Astrocyte (in vitro differentiated cells and primary cell): ENCODE measurements at regions not wholly inside any gene's neighbourhood (a gene's known extent, or its start where the extent isn't known, plus 50 kb on each side); places are given as distances from the start of the nearest gene placed in this dataset.

Experiments used
- DNase-seq: peaks from one replicate; pipeline ENCODE4 v3.0.0-alpha.2; 2010; ENCODE audit warnings: low read depth
- FAIRE-seq: peaks from 2 replicates; lab custom pipeline; 2011; peaks lifted over from hg19 to GRCh38; lab: Jason Lieb, UNC
- H2AFZ ChIP-seq: 2 replicates; pipeline ENCODE4 v1.6.0; 2012; ENCODE audit warnings: low read depth, low read length, inconsistent platforms
- H3K27ac ChIP-seq: 2 replicates; pipeline ENCODE4 v1.5.1; 2011; ENCODE audit warnings: low read depth, low read length, inconsistent platforms
- H3K27me3 ChIP-seq: 2 replicates; pipeline ENCODE4 v1.6.0; 2011; ENCODE audit warnings: low read length, inconsistent platforms; ENCODE audit not compliant: insufficient read depth
- H3K36me3 ChIP-seq: 2 replicates; pipeline ENCODE4 v1.5.1; 2011; ENCODE audit warnings: low read length, inconsistent platforms; ENCODE audit not compliant: insufficient read depth
- H3K4me1 ChIP-seq: 2 replicates; pipeline ENCODE4 v1.5.1; 2011; ENCODE audit warnings: low read length, inconsistent platforms; ENCODE audit not compliant: insufficient read depth
- H3K4me2 ChIP-seq: 2 replicates; pipeline ENCODE4 v1.6.0; 2012; ENCODE audit warnings: low read length, inconsistent platforms
- H3K4me3 ChIP-seq: 2 replicates; pipeline ENCODE4 v1.5.1; 2011; ENCODE audit warnings: low read depth, mild to moderate bottlenecking, low read length, inconsistent platforms; ENCODE audit not compliant: insufficient read depth
- H3K79me2 ChIP-seq: 2 replicates; pipeline ENCODE4 v1.6.0; 2012; ENCODE audit warnings: mild to moderate bottlenecking, low read length, inconsistent platforms; ENCODE audit not compliant: insufficient read depth
- H3K9ac ChIP-seq: 2 replicates; pipeline ENCODE4 v1.6.0; 2012; ENCODE audit warnings: mild to moderate bottlenecking, low read length, inconsistent platforms
- H3K9me3 ChIP-seq: 2 replicates; pipeline ENCODE4 v1.5.1; 2012; ENCODE audit warnings: low read depth, mild to moderate bottlenecking, low read length, inconsistent platforms; ENCODE audit not compliant: insufficient read depth
- H4K20me1 ChIP-seq: 2 replicates; pipeline ENCODE4 v1.6.0; 2012; ENCODE audit warnings: low read length, inconsistent platforms; ENCODE audit not compliant: insufficient read depth
- H3K27ac Mint-ChIP-seq: one replicate; pipeline ENCODE4 v1.8.0; 2021; ENCODE audit warnings: mild to moderate bottlenecking, mixed read lengths; ENCODE audit not compliant: unreplicated experiment
- H3K27me3 Mint-ChIP-seq: one replicate; pipeline ENCODE4 v1.8.0; 2021; ENCODE audit warnings: low read depth, mixed read lengths; ENCODE audit not compliant: unreplicated experiment
- H3K36me3 Mint-ChIP-seq: one replicate; pipeline ENCODE4 v1.8.0; 2021; ENCODE audit warnings: low read depth, mixed read lengths; ENCODE audit not compliant: unreplicated experiment
- H3K4me1 Mint-ChIP-seq: one replicate; pipeline ENCODE4 v1.8.0; 2021; ENCODE audit warnings: low read depth, mixed read lengths; ENCODE audit not compliant: unreplicated experiment
- H3K4me3 Mint-ChIP-seq: one replicate; pipeline ENCODE4 v1.8.0; 2021; ENCODE audit warnings: mild to moderate bottlenecking, moderate library complexity, mixed read lengths; ENCODE audit not compliant: unreplicated experiment
- H3K9me3 Mint-ChIP-seq: one replicate; pipeline ENCODE4 v1.8.0; 2021; ENCODE audit warnings: mild to moderate bottlenecking, mixed read lengths; ENCODE audit not compliant: unreplicated experiment
- EZH2 ChIP-seq: IDR thresholded peaks from 2 replicates; pipeline ENCODE4 v1.6.1; 2012; ENCODE audit warnings: mild to moderate bottlenecking, low read length, inconsistent platforms; ENCODE audit not compliant: insufficient read depth
- TF ChIP-seq, protein P1 (sequence below): IDR thresholded peaks from 2 replicates; pipeline ENCODE4 v1.5.1; 2011; ENCODE audit warnings: low read depth, mild to moderate bottlenecking, inconsistent platforms, low read length, moderate library complexity; ENCODE audit not compliant: insufficient read depth

DNA sequence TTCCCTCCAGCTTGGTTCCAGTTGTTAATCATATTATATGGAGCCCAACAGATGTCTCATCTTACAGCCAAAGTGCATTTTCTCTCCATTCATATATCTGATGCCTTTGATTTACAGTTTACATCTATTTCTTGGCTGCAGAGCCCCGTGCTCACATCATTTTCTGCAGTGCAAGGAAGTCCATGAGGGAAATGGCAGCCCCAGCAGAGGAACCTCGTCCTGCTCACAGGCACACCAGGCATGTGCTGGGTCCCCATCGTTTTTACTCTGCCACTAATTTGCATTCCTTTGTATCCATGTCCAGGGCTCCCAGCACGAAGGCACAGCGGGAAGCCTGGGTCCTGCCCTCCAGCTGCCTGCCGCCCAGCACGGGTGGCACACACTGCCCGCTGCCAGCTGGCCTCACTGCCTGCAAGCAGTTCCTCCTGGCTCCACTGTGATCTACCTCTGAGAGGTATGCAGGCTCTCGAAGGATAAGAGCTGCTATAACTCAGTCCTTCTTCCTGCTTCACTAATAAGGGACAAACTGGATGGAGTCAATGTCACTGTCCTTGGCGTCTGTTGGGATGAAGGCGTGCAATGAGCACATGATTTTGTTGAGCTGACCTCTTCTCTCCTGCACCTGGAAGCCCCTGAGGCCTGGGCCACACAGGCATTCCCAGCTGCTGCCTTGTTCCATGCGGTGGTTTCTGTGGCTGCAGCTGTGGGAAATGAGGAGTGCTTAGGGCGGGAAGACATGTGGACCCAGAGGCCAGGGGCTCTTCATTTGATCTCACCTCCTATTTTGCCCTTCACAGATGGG lies 583.6 kb upstream of the MGMT start:
- H3K27ac Mint-ChIP-seq, result no peak overlapping the region
- Histone ChIP-seq H3K36me3 (no peaks in the 10 kb centered on the region), H3K9ac (no peak overlapping the region), H3K27me3 (no peaks in the 10 kb centered on the region), H3K4me1 (no peaks in the 10 kb centered on the region), H3K9me3 (peaks cover 24% of the 10 kb centered on the region), H3K27ac (no peak overlapping the region), H3K4me3 (no peak overlapping the region), H3K4me2 (no peak overlapping the region), H4K20me1 (no peaks in the 10 kb centered on the region), H2AFZ (no peak overlapping the region), H3K79me2 (no peaks in the 10 kb centered on the region)
- FAIRE-seq (no peak), DNase-seq (no peak)
- H3K36me3 Mint-ChIP-seq, result no peaks in the 10 kb centered on the region
- H3K4me1 Mint-ChIP-seq, result no peaks in the 10 kb centered on the region
- peaks cover 9% of the 10 kb centered on the region for H3K27me3 Mint-ChIP-seq
- H3K4me3 Mint-ChIP-seq, result no peak overlapping the region
- TF ChIP-seq EZH2, result no peak
- TF ChIP-seq, protein P1, sequence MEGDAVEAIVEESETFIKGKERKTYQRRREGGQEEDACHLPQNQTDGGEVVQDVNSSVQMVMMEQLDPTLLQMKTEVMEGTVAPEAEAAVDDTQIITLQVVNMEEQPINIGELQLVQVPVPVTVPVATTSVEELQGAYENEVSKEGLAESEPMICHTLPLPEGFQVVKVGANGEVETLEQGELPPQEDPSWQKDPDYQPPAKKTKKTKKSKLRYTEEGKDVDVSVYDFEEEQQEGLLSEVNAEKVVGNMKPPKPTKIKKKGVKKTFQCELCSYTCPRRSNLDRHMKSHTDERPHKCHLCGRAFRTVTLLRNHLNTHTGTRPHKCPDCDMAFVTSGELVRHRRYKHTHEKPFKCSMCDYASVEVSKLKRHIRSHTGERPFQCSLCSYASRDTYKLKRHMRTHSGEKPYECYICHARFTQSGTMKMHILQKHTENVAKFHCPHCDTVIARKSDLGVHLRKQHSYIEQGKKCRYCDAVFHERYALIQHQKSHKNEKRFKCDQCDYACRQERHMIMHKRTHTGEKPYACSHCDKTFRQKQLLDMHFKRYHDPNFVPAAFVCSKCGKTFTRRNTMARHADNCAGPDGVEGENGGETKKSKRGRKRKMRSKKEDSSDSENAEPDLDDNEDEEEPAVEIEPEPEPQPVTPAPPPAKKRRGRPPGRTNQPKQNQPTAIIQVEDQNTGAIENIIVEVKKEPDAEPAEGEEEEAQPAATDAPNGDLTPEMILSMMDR, result no peak
- peaks cover 2% of the 10 kb centered on the region for H3K9me3 Mint-ChIP-seq

GRCh38 chr10:128884033-128884425 lies 583.0 kb upstream of the MGMT start:
- no peaks in the 10 kb centered on the region for H3K4me1 Mint-ChIP-seq
- FAIRE-seq (no peak), DNase-seq (no peak)
- H4K20me1 ChIP-seq, result no peaks in the 10 kb centered on the region
- no peak overlapping the region for H3K4me2 ChIP-seq
- H3K9me3 ChIP-seq, result peaks cover 24% of the 10 kb centered on the region
- H3K36me3 Mint-ChIP-seq, result no peaks in the 10 kb centered on the region
- H3K4me1 ChIP-seq, result no peaks in the 10 kb centered on the region
- H3K27ac Mint-ChIP-seq, result no peak overlapping the region
- no peaks in the 10 kb centered on the region for H3K36me3 ChIP-seq
- H3K9ac ChIP-seq, result no peak overlapping the region
- H3K9me3 Mint-ChIP-seq, result peaks cover 2% of the 10 kb centered on the region
- H3K79me2 ChIP-seq, result no peaks in the 10 kb centered on the region
- no peaks in the 10 kb centered on the region for H3K27me3 ChIP-seq
- no peak overlapping the region for H2AFZ ChIP-seq
- no peak overlapping the region for H3K27ac ChIP-seq
- H3K4me3 Mint-ChIP-seq, result no peak overlapping the region
- TF ChIP-seq EZH2, result no peak
- TF ChIP-seq, protein P1, result no peak
- no peak overlapping the region for H3K4me3 ChIP-seq
- H3K27me3 Mint-ChIP-seq, result peaks cover 9% of the 10 kb centered on the region

DNA sequence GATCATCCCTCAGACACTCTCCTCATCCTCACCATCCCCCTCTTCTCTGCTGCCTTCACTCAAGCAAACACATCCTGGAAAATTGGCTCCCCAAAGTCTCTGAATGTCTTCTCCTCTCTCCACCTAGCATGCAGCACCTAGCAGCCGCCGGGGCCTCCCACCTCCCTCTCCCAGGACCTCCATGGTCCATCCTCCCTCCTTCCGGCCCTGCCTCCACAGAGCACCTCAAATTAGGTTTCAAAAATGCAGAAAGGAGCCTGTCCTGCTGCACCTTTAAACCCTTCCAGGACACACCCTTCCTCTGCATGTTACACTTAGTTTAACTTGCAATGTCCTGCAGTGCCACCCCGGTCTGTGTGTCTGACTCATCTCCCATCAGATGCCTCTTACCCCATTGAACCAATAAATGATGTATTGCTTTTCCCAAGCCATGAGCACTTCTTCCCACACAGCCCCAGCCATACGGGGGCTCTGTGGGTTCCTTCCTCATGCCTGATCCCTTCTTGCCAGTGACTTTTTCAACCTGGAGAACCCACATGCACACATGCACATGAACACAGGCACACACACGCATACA lies 582.5 kb upstream of the MGMT start:
- Histone ChIP-seq H3K9me3 (peaks cover 24% of the 10 kb centered on the region), H3K27me3 (no peaks in the 10 kb centered on the region), H3K4me3 (no peak overlapping the region), H3K9ac (no peak overlapping the region), H2AFZ (no peak overlapping the region), H3K4me2 (no peak overlapping the region), H3K4me1 (no peaks in the 10 kb centered on the region), H3K36me3 (no peaks in the 10 kb centered on the region), H3K79me2 (no peaks in the 10 kb centered on the region), H3K27ac (no peak overlapping the region), H4K20me1 (no peaks in the 10 kb centered on the region)
- H3K36me3 Mint-ChIP-seq, result no peaks in the 10 kb centered on the region
- peaks cover 6% of the 10 kb centered on the region for H3K27me3 Mint-ChIP-seq
- H3K9me3 Mint-ChIP-seq, result peaks cover 2% of the 10 kb centered on the region
- no peak overlapping the region for H3K4me3 Mint-ChIP-seq
- TF ChIP-seq EZH2, result no peak
- TF ChIP-seq, protein P1, result no peak
- DNase-seq, result no peak
- H3K27ac Mint-ChIP-seq, result no peak overlapping the region
- FAIRE-seq, result no peak
- H3K4me1 Mint-ChIP-seq, result no peaks in the 10 kb centered on the region
